HG03095 (cell line): ENCODE measurements at regions not wholly inside any gene's neighbourhood (a gene's known extent, or its start where the extent isn't known, plus 50 kb on each side); places are given as distances from the start of the nearest gene placed in this dataset.

ENCODE experiments used
- ATAC-seq: cut with Tn5 transposase; IDR thresholded peaks from one replicate; pipeline ENCODE4 v1.9.1; 2021; ENCODE audit warnings: moderate library complexity; ENCODE audit not compliant: unreplicated experiment

GRCh38 chr2:118699447-118700175 is 147.8 kb downstream of the EN1 start:
- no peak for ATAC-seq

GRCh38 chr2:118698564-118698963 is 148.9 kb downstream of the EN1 start:
- ATAC-seq: no peak

- no peak for ATAC-seq
These were observed 149.7 kb downstream of the EN1 start for GRCh38 chr2:118697781-118698180.

- ATAC-seq: no peak
These were observed 150.5 kb downstream of the EN1 start for GRCh38 chr2:118696786-118697465.

- ATAC-seq: no peak
These were observed 154.1 kb downstream of the EN1 start for GRCh38 chr2:118693287-118693822.

GRCh38 chr2:118689874-118690273 is 157.6 kb downstream of the EN1 start:
- ATAC-seq: no peak

GRCh38 chr2:118689456-118689855 is 158.0 kb downstream of the EN1 start:
- ATAC-seq: no peak

- ATAC-seq: no peak
These were observed 158.4 kb downstream of the EN1 start for GRCh38 chr2:118689033-118689432.

- ATAC-seq: no peak
These were observed 159.8 kb downstream of the EN1 start for GRCh38 chr2:118687698-118688097.

GRCh38 chr2:118687192-118687591 is 160.3 kb downstream of the EN1 start:
- ATAC-seq: no peak

GRCh38 chr2:118686346-118686745 is 161.1 kb downstream of the EN1 start:
- ATAC-seq: no peak

- ATAC-seq: no peak
These were observed 164.0 kb downstream of the EN1 start for GRCh38 chr2:118683460-118683859.

GRCh38 chr2:118678985-118679384 is 168.5 kb downstream of the EN1 start:
- no peak for ATAC-seq

GRCh38 chr2:118677546-118677945 is 169.9 kb downstream of the EN1 start:
- ATAC-seq: no peak

- no peak for ATAC-seq
These were observed 171.9 kb downstream of the EN1 start for GRCh38 chr2:118675531-118675930.

GRCh38 chr2:118672571-118673158 is 174.8 kb downstream of the EN1 start:
- no peak for ATAC-seq

- ATAC-seq: no peak
These were observed 175.6 kb downstream of the EN1 start for GRCh38 chr2:118671701-118672454.

GRCh38 chr2:118670838-118671237 is 176.6 kb downstream of the EN1 start:
- ATAC-seq: no peak

- no peak for ATAC-seq
These were observed 177.2 kb downstream of the EN1 start for GRCh38 chr2:118670276-118670675.

- ATAC-seq: no peak
These were observed 177.8 kb downstream of the EN1 start for GRCh38 chr2:118669654-118670053.
